HG03159 (cell line): ENCODE measurements at regions not wholly inside any gene's neighbourhood (a gene's known extent, or its start where the extent isn't known, plus 50 kb on each side); places are given as distances from the start of the nearest gene placed in this dataset.
"Not testable (repeated sequence)": the region's sequence is repeated elsewhere in the genome, so short reads cannot be mapped to it uniquely, and the experiment has no call there.

Experiments
- ATAC-seq: cut with Tn5 transposase; IDR thresholded peaks from one replicate; pipeline ENCODE4 v1.9.1; 2021; ENCODE audit warnings: mild to moderate bottlenecking, moderate library complexity; ENCODE audit not compliant: unreplicated experiment

GRCh38 chr4:10388146-10388545, 69.1 kb downstream of the ZNF518B start:
- not testable (repeated sequence) for ATAC-seq

- no peak for ATAC-seq
Observed at GRCh38 chr4:10385994-10386394, 71.2 kb downstream of the ZNF518B start.

GRCh38 chr4:10384974-10385373, 72.3 kb downstream of the ZNF518B start:
- ATAC-seq = no peak

GRCh38 chr4:10383417-10383816, 73.8 kb downstream of the ZNF518B start:
- ATAC-seq = no peak

GRCh38 chr4:10382171-10382570, 75.1 kb downstream of the ZNF518B start:
- not testable (repeated sequence) for ATAC-seq

- no peak for ATAC-seq
Observed at GRCh38 chr4:10381146-10381545, 76.1 kb downstream of the ZNF518B start.

GRCh38 chr4:10380735-10381134, 76.5 kb downstream of the ZNF518B start:
- ATAC-seq = no peak

GRCh38 chr4:10371869-10372471, 85.3 kb downstream of the ZNF518B start:
- ATAC-seq = no peak

GRCh38 chr4:10371121-10371520, 86.1 kb downstream of the ZNF518B start:
- ATAC-seq = no peak

GRCh38 chr4:10369517-10369916, 87.7 kb downstream of the ZNF518B start:
- no peak for ATAC-seq

- no peak for ATAC-seq
Observed at GRCh38 chr4:10366628-10367027, 90.6 kb downstream of the ZNF518B start.

GRCh38 chr4:10364194-10364593, 93.0 kb downstream of the ZNF518B start:
- ATAC-seq = no peak

- ATAC-seq = no peak
Observed at GRCh38 chr4:10354746-10355145, 102.5 kb downstream of the ZNF518B start.

- no peak for ATAC-seq
Observed at GRCh38 chr4:10354225-10354624, 103.0 kb downstream of the ZNF518B start.

- ATAC-seq = no peak
Observed at GRCh38 chr4:10353110-10353509, 104.1 kb downstream of the ZNF518B start.

GRCh38 chr4:10348241-10348640, 109.0 kb downstream of the ZNF518B start:
- no peak for ATAC-seq

GRCh38 chr4:10347815-10348214, 109.4 kb downstream of the ZNF518B start:
- ATAC-seq = no peak

GRCh38 chr4:10347281-10347795, 109.9 kb downstream of the ZNF518B start:
- no peak for ATAC-seq

- no peak for ATAC-seq
Observed at GRCh38 chr4:10346023-10346422, 111.2 kb downstream of the ZNF518B start.

- ATAC-seq = no peak
Observed at GRCh38 chr4:10345381-10345784, 111.8 kb downstream of the ZNF518B start.

GRCh38 chr4:10344824-10345223, 112.4 kb downstream of the ZNF518B start:
- ATAC-seq = no peak

GRCh38 chr4:10343656-10344055, 113.6 kb downstream of the ZNF518B start:
- ATAC-seq = no peak

- no peak for ATAC-seq
Observed at GRCh38 chr4:10342866-10343265, 114.4 kb downstream of the ZNF518B start.
